DMS53 treated with DMSO at 0.1 percent for 48 hours (cell line): ENCODE measurements at regions not wholly inside any gene's neighbourhood (a gene's known extent, or its start where the extent isn't known, plus 50 kb on each side); places are given as distances from the start of the nearest gene placed in this dataset.
"Not testable (repeated sequence)": the region's sequence is repeated elsewhere in the genome, so short reads cannot be mapped to it uniquely, and the experiment has no call there.

ENCODE experiments used
- DNase-seq: peaks from one replicate; lab custom pipeline; 2025; ENCODE audit not compliant: unreplicated experiment; lab: John Stamatoyannopoulos, UW

DNA sequence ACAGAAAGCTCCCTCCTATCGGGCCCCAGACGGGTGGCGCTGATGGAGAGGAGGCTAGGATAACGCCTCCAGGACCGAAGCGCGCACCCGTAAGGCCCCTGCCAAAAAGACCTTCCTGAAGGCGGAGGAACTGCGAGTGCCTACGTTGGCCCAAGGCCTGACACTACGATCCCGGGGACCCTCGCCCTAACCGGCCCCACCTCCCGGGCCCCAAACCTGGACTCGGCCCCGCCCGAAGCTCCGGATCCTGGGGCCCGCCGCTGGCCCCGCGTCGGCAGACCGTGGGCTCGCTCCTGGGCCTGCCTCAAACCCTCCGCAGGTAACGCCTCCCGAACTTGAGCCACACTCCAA, 53.6 kb upstream of the ROPN1B start:
- not testable (repeated sequence) for DNase-seq

DNA sequence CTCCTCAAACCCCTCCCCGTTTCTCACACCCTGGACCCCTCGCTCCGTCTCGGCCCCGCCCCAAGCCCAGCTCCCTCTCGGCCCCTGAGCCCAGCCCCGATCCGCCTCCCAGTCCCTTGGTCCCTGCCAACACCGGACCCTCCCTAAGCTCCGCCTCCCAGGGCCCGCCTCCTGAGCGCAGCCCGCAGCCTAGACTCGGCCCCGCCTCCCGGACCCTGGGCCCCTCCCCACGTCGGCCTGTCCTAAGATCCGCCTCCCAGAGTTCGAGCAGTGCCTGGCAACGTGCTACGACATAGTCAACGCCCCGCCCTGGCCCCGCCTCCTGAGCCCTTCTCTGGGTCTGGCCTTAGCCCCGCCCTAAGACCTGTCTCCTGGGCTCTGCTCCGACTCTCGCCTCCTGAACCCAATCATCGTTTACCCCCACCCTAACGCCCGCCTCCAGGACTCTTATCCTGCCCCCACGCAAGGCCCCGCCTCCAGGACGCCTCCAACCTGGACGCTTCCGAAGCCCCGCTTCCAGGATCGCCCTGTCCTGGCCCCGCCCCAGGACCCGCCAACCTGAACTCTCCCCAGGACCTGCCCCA, 53.1 kb upstream of the ROPN1B start:
- DNase-seq: peak; percentile 78

DNA sequence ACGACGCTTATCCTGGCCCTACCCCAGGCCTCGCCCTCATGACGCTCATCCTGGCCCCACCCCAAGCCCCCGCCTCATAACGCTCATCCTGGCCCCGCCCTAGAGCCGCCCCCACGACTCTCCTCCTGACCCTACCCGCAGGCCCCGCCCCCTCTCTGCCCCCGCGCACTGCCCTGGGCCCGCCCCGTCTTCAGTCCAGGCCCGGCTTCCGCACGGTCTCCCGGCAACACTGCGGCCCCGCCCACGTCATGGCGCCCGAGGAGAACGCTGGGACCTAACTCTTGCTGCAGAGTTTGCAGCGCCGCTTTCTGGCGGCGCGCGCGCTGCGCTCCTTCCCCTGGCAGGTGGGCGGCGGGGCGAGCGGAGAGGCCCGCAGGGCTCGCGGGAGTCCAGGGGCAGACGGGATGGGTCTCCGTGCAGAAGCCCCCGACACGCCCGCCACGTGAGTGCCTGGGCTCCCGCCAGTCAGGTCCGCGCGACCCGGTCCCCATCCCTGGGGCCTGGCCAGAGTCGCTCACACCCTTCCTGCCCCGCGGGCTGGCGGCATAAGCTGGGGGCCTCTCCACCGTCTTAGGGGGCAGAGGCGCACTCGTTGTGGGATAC, 52.5 kb upstream of the ROPN1B start:
- DNase-seq: peak; percentile 68

DNA sequence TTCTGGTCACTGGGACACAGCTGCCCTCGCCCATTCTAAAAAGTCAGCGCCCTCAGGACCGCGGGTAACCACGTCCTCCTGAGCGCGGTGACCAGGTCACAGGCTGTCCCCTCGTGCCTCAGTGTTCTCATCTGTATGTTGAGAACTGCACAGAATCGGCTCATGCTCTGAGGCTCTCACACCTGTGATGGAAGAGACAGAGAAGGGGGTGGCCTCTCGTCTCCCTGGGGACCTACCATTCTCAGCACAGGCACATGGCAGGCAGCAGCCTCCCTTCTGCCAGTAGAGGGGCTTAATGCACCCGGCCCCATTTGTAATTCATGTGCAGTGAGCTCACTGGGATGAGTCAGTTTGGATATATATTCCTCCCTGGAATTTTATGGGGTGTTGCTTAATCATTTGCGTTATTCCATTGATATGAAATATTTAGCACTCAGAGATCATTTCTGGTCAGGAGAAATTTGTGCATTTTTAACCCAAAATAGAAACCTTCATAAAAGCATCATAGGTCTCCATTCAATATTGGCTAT, 51.9 kb upstream of the ROPN1B start:
- DNase-seq: not testable (repeated sequence)

DNA sequence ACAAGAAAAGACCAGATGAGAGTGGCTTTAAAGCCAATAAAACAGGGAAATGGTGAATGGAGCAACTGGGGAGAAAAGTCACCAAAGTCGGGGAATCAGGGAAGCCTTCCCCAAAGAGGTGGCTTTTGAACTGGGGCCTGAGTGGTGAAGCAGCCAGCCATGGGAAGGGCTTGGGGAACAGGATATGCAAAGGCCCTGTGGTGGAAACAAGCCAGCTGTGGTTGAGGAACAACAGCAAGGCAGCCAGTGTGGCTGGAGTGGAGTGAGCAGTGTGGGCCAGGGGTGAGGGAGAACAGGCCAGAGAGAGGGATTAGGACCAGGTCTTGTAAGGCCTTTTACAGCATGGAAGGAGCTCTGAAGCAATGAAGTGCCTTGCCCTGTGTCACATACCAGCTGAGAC, 51.0 kb upstream of the ROPN1B start:
- DNase-seq: not testable (repeated sequence)

DNA sequence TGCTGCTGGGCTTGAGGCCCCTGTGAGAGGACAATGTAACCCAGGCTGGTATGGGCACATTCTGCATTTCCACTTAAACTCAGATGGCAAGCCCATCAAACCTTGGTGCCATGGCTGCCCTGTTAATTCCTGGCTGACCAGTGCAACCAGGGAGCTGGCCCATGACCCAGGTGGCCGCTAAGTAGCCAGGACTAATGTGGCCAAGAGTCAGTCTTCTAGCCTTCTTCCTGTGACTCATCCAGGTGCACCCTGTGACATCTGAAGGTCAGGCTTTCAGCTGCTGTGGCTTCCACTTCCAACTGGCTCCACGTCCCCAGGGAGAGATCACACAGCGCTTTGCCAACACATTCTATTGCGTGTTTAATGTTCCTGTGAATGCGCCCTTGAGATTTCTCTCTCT, 50.5 kb upstream of the ROPN1B start:
- DNase-seq: not testable (repeated sequence)

DNA sequence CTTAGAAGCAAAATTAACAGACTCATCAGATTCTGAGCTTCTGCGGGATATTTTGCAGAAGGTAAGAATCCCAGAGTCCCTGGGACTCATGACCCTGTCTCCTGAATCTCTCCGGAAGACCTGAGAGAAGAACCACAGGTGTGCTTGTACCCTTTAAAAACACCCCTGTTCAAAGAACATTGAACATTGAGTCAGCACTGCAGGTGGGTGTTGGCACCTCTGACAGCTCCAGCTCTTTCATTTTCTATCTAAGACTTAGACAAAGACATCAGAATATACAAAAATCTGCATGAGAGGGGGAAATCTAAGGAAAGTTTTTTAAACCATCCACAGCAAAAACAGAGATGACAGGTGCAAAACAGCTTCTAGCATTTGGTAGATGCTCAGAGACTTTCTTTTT, 50.1 kb upstream of the ROPN1B start:
- DNase-seq: not testable (repeated sequence)
